Body of pancreas (tissue), 4 donors: ENCODE measurements at regions not wholly inside any gene's neighbourhood (a gene's known extent, or its start where the extent isn't known, plus 50 kb on each side); places are given as distances from the start of the nearest gene placed in this dataset.

Experiments used
- CTCF ChIP-seq, 7 experiments: fragments of 450-650 bp in 4 of 7; fragments of 200-600 bp in 3 of 7; sonication (generic) in 3 of 7; IDR thresholded peaks; one replicate each; pipeline ENCODE4 v1.5.1; 2016 to 2019; ENCODE audit warnings: antibody characterized with exemption in 7 of 7
- POLR2A ChIP-seq, 3 donors: fragments of 450-650 bp; IDR thresholded peaks; one replicate each; pipeline ENCODE4 v1.6.1; 2016; ENCODE audit warnings: antibody characterized with exemption in 3 of 3, mild to moderate bottlenecking in 2 of 3

DNA sequence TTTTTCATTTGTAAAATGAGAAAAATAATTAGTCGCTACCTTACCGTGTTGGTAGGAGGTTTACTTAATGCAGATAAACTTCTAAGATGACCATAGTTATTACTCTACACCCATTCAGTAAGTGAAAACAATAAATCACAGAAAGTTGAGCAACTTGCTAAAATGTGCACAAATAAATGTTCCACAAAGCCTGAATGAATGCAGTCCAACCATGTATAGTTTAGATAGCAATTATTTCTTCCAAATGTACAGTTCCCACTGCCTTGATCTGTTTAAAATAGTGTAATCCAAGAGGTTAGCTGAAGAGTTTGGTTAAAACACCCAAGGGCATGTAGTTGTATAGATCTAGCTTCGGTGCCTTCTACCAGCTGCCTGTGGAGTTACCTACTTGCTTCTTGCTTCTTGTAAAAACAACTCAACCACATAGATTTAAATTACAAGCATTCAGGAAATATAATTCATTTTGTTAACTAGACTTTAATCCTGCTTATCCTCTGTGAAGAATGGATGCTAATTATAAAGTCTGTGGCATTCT is 106.3 kb upstream of the CARD18 start:
- no peak for TF ChIP-seq CTCF (IDR thresholded peaks at IDR 0.05)
- no peak for TF ChIP-seq POLR2A (IDR thresholded peaks at IDR 0.05)
